Progenitor cell of endocrine pancreas (in vitro differentiated cells): ENCODE measurements at regions not wholly inside any gene's neighbourhood (a gene's known extent, or its start where the extent isn't known, plus 50 kb on each side); places are given as distances from the start of the nearest gene placed in this dataset.

Experiments used
- DNase-seq: peaks from one replicate; pipeline ENCODE4 v3.0.0; 2021; ENCODE audit warnings: low spot score; ENCODE audit not compliant: unreplicated experiment
- H3K27ac Mint-ChIP-seq: 2 replicates; pipeline ENCODE4 v1.8.0; 2021; ENCODE audit warnings: mild to moderate bottlenecking, moderate library complexity, mixed read lengths
- H3K27me3 Mint-ChIP-seq: 2 replicates; pipeline ENCODE4 v1.8.0; 2021; ENCODE audit warnings: mixed read lengths
- H3K36me3 Mint-ChIP-seq: 2 replicates; pipeline ENCODE4 v1.8.0; 2022; ENCODE audit warnings: mixed read lengths; ENCODE audit not compliant: insufficient read depth
- H3K4me1 Mint-ChIP-seq: 2 replicates; pipeline ENCODE4 v1.8.0; 2021; ENCODE audit warnings: low read depth, mixed read lengths
- H3K4me3 Mint-ChIP-seq: 2 replicates; pipeline ENCODE4 v1.8.0; 2021; ENCODE audit warnings: low read depth, mild to moderate bottlenecking, moderate library complexity, mixed read lengths
- H3K9me3 Mint-ChIP-seq: 2 replicates; pipeline ENCODE4 v1.8.0; 2021; ENCODE audit warnings: low read depth, mixed read lengths
- CTCF ChIP-seq: fragments of 200-600 bp; sonication (generic); IDR thresholded peaks from one replicate; pipeline ENCODE4 v1.5.0; 2021; ENCODE audit warnings: antibody characterized with exemption, mild to moderate bottlenecking; ENCODE audit not compliant: unreplicated experiment

GRCh38 chr15:36392676-36393266 lies 186.7 kb upstream of the CDIN1 start:
- Mint-ChIP-seq H3K27me3 (no peaks in the 10 kb centered on the region), H3K36me3 (no peaks in the 10 kb centered on the region), H3K4me1 (peaks cover 2% of the 10 kb centered on the region), H3K9me3 (peaks cover 4% of the 10 kb centered on the region), H3K27ac (no peak overlapping the region), H3K4me3 (no peak overlapping the region)
- TF ChIP-seq CTCF: no peak
- no peak for DNase-seq

GRCh38 chr15:36398212-36398611 lies 181.2 kb upstream of the CDIN1 start:
- no peak for DNase-seq
- peaks cover 3% of the 10 kb centered on the region for H3K4me1 Mint-ChIP-seq
- no peaks in the 10 kb centered on the region for H3K27me3 Mint-ChIP-seq
- no peak overlapping the region for H3K27ac Mint-ChIP-seq
- H3K36me3 Mint-ChIP-seq: no peaks in the 10 kb centered on the region
- no peak overlapping the region for H3K4me3 Mint-ChIP-seq
- peaks cover 4% of the 10 kb centered on the region for H3K9me3 Mint-ChIP-seq
- no peak for TF ChIP-seq CTCF

- no peak for TF ChIP-seq CTCF
- Mint-ChIP-seq H3K36me3 (no peaks in the 10 kb centered on the region), H3K27ac (no peak overlapping the region), H3K27me3 (no peaks in the 10 kb centered on the region), H3K9me3 (peaks cover 2% of the 10 kb centered on the region), H3K4me3 (no peak overlapping the region), H3K4me1 (peaks cover 2% of the 10 kb centered on the region)
- no peak for DNase-seq
Measured at GRCh38 chr15:36399276-36399675, 180.2 kb upstream of the CDIN1 start.

- Mint-ChIP-seq H3K4me1 (peaks cover 2% of the 10 kb centered on the region), H3K36me3 (no peaks in the 10 kb centered on the region), H3K9me3 (no peaks in the 10 kb centered on the region), H3K4me3 (no peak overlapping the region), H3K27ac (no peak overlapping the region), H3K27me3 (no peaks in the 10 kb centered on the region)
- no peak for TF ChIP-seq CTCF
- DNase-seq: no peak
Measured at GRCh38 chr15:36400936-36401585, 178.4 kb upstream of the CDIN1 start.

GRCh38 chr15:36401586-36401966 lies 177.8 kb upstream of the CDIN1 start:
- Mint-ChIP-seq H3K36me3 (no peaks in the 10 kb centered on the region), H3K27me3 (no peaks in the 10 kb centered on the region), H3K9me3 (no peaks in the 10 kb centered on the region), H3K27ac (no peak overlapping the region), H3K4me3 (no peak overlapping the region), H3K4me1 (peaks cover 2% of the 10 kb centered on the region)
- TF ChIP-seq CTCF: no peak
- DNase-seq: no peak
